NCI-H1694 (cell line): ENCODE measurements at regions not wholly inside any gene's neighbourhood (a gene's known extent, or its start where the extent isn't known, plus 50 kb on each side); places are given as distances from the start of the nearest gene placed in this dataset.
"Not testable (repeated sequence)": the region's sequence is repeated elsewhere in the genome, so short reads cannot be mapped to it uniquely, and the experiment has no call there.

ENCODE experiments used
- DNase-seq: peaks from one replicate; lab custom pipeline; 2025; lab: John Stamatoyannopoulos, UW

DNA sequence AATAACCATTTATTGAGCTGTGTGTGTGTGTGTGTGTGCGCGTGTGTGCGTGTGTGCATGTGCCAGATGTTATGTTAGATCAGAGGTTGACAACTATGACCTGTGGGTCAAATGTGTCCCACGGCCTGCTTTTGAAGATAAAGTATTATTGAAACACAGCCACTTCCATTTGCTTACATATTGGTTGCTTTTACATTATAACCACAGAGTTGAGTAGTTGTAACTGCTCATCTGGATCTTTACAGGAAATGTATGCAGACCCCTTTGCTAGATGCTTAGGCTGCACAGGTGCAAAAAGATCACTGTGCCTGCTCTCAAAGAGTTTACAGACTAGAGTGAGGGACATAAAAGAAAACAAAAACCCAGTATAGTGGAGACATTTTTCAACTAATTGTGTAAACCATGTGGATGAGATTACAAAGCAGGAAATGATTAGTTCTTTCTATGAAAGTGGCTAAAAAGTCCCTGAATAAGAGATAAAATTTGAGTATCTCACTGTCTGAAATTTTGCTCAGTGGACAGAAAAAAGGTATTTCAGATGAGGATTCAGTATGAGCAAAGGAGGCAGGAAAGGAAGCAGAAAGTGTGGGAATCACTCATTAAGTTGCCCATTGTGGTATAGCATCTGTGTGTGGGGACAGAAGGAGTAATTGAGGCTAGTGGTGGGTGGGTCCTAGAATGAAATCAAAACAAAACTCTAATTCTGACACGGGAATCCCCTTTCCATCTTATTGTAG, 188.4 kb downstream of the PAH start:
- no peak for DNase-seq

DNA sequence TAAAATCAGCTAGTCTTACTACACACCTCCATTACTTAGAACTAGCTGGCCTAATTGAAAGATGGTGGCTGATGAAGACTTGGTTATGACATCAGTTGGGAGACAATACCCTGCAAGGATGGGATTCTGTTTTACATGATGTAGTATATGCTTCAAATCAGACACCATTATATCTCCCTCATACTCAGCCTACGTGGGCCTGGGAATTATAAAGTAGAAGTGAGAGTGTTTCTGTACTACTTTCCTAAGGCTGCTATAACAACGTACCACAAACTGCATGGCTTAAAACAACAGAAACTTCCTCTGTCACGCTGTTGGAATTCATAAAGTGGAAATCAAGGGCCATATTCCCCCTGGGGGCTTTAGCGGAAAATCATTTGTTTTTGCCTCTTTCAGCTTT, 190.4 kb downstream of the PAH start:
- DNase-seq, result no peak

DNA sequence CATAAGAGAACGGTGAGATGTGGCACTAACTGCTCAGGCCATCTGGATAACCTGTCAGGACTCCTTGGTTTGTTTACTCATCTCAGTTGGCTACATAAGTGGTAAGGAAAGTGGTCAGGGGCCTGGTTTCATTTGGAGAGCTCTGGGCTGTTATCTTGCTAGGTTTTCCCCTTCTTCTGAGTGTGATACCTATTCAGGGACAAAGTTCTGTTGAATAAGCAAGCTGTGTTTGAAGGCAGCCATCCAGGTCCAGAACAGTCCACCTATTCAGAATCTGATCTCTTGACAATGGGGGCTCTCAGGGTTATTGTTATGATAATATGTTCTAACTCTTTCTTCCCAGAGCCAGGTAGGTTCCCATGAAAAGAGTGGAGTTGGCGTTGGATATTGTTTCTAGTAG, 194.9 kb downstream of the PAH start:
- no peak for DNase-seq

DNA sequence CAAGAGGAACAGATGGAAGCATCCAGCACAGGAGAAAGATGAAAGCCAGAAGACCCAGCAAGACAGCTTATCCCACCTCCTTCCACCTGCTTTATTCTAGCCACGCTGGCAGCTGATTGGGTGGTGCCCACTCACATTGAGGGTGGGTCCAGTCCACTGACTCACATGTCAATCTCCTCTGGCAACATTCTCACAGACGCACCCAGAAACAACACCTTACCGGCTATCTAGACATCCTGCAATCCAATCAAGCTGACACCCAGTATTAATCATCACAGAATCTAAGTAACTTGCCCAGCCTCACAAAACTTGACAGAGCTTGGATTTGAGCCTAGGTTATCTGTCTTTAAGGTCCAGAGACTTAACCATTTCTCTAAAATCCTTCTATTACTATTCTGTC, 208.9 kb downstream of the PAH start:
- no peak for DNase-seq

DNA sequence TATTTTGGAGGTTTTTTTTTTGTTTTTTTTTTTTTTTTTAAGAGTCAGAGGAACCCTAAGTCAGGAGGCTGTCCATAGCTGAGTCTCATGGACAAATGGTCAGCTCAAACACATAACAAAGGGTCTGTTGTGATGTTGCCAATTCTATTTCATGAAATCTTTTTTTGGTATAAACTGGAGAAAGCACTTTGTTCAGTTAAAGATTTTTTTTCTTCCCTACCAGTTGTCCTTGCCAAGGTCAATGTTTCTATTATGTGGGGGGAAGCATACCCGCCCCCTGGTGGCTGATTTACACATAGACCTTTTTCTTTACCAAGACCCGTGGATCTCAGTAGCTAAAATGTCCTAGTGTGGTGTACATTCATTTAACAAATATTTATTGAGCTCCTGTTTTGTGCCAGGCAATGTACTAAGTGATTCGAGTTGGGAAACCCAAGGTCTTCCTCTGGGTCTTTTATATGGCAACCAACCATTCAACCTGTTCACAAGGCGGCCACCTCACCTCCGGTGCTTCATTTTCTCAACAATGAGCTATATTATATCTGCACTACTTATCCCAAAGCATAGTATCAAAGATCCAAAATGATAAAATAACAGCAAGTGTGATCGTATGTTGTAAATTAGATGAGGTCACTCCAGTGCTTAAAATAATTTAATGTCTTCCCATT, 214.5 kb downstream of the PAH start:
- DNase-seq, result peak; percentile 23

DNA sequence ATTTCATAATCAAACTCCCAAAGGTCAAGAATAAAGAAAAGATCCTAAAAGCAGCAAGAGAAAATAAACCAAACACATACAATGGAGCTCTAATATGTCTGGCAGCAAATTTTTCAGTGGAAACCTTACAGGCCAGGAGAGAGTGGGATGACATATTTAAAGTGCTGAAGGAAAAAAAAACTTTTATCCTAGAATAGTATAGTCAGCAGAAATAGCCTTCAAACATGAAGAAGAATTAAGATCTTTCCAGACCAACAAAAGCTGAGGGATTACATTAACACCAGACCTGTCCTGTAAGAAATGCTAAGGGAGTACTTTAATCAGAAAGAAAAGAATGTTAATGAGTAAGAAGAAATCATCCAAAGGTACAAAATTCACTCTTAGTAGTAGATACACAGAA, 215.7 kb upstream of the IGF1 start:
- no peak for DNase-seq

DNA sequence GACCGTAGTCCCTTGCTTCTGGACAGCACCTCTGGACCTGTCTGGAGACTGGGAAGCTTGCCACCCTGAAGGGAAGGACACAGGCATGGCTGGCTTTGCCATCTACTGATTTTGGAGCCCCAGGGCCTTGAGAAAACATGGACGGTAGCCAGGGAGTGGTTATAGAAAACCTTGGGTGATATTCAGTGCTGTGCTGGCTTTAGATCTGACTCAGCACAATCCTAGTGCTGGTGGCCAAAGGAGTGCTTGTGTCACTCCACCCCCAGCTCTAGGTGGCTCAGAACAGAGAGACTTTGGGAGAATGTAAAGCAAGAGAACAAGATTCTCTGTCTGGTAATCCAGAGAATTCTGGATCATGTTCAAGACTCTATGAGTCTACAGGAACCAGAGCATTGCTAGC, 214.5 kb upstream of the IGF1 start:
- no peak for DNase-seq

DNA sequence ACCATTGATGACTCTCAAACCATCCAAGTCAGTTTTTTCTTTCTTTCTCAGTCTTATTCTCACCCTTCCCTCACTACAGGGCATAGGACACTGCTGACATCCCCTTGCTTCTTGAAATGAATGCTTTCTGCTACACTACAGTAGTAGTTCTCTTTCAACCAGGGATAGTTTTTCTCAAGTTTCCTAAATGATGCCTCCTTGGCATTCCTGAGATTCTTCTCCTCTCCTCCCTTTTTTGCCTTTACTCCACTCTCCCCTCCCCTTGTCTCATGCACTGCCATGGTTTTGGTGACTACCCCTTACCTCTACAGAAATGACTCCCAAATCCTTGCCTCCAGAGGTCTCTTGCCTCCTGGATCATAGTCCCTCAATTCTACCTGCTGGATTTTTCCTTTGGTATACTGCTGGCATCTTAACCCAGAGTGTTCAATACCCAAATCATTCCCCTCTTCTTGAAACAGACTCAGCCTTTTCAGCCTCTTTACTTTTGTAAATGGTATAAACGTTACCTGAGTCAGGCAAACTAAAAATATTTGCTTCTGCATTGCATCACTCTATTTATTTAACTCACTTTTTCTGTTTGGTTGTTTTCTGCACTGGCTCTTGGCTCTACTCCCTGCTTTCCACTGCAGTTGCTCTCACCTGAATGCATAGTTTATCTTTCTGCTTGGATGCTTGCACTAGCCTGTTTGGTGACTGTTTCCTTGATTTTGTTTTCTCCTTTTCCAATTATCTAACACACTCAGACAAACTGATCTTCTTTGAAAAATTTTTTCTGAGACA, 211.6 kb upstream of the IGF1 start:
- DNase-seq, result no peak

DNA sequence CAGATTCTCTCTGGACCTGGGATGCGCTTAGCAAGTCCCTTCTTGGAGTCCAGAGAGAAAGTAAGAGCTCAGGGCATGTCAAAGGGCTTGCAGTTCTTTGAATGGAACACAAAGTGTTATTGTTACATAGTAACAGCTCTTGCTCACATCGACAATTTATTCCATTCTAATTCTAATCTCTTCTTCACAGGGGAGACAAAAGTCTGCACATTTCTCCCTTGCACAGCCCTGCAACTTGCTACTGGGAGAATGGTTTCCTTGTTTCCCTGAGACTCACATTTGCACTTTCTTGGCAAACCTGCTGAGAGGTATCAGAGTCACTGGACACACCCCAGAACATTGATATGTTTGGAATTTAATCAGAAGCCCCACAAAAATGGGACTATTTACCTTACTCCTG, 209.9 kb upstream of the IGF1 start:
- no peak for DNase-seq

DNA sequence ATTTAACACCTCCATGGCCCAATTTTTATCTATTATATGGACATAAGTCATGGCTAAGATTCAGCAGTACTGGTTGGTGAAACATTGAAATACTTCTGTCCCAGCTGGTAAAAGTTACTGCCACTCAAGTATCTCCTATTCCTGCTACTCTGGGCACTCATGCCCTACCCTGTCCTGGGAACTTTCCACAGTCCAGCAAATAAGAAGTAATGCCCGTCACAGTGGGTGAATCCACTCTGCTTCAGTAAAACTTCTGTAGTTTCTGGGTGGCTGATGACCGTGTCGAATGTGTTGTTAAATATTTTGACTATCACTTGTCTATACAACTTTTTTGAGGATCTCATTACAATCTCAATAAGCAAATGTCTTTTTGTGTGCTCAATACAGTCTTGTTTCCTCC, 209.3 kb upstream of the IGF1 start:
- no peak for DNase-seq

DNA sequence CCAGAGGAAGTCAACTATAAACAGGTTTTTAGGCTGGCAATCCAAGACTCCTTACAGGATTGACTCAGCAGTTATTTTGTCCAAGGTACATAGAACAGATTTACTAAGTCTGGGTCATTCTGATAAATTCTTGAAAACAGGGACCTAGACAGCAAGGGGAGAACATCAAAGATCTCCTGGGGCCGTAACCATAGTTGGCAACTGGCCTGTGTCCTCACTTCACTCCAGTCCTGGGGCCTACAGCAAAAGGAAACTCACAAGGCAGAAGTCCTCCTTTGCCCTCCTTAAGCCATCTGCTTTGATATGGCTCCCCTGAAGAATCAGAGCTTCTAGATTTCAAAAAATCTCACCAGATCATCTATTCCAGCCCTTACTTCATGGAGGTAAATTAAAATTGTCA, 207.2 kb upstream of the IGF1 start:
- DNase-seq, result no peak

DNA sequence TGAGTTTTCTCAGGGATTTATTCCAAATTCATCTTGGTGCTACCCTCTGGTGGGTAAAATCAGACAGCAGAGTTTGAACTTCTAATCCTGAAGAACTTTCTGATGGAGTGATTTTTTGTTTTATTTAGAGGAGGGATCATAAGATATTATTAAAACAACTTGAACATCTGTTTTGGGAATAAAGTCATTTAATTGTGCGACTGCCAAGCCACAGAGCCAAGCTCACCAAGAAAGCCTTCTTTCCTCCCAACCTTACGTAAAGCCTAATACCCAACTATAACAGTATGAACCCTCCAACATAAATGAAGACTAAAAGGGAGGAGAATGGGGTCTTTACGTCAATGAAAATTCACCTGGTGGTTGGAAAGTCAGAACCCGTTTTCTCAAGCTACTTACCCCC, 205.5 kb upstream of the IGF1 start:
- DNase-seq, result no peak

DNA sequence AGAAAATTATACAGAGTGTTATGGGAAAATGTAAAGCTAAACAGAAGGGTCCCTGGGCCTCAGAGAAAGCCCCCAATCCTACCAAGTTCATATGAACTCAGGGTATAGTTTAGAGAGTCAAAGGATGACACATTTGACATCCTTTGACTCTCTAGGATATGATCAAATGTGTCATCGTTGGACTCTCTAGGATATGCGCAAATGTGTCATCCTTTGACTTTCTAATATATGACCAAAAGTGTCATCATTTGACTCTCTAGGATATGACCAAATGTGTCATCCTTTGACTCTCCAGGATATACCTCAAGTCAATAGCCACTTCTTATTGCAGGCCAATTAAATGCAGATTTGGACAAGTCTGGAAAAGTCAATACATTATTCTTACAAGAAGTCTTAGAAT, 204.8 kb upstream of the IGF1 start:
- DNase-seq, result no peak

DNA sequence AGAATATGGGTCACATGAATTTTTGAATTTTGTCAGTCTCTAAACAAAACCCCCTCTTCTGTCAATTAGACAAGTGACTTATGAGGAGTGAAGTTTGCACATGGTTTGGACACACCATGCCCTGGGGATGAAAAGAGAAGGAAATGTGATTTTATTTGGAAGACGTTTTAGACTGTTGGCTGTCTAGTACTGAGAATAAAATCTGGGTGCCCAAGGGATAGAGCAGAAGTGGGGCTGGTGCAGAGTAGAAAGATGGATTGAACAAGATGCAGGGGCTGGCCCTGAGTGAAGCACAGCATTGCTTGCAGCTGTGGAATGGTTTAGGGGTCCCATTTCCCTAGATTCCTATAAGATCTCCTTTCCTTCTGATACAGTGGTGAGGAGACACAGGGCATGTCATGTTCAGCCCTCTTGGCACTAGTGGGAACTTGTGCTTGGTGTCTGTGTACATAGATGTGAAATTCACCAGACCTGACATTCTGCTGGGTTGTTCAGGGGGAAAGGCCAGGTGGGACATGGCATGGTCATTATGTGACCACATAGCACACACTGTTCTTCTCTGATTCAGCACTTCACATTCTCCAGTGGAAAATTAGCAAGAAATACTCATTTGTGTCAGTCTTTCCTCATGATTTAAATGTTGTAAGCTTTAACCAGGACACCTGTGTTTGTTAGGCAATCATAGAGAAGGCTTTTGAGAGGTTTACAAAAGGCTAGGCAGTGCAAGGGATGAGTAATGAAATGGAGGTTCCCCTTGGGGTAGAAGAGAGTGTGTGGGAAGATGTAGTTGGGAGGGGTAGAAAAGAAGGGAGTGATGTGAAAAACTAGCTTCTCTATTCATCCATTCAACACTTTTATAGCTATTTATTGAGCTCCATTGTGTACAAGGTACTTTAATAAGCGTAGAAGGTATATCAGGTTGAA, 202.3 kb upstream of the IGF1 start:
- no peak for DNase-seq

DNA sequence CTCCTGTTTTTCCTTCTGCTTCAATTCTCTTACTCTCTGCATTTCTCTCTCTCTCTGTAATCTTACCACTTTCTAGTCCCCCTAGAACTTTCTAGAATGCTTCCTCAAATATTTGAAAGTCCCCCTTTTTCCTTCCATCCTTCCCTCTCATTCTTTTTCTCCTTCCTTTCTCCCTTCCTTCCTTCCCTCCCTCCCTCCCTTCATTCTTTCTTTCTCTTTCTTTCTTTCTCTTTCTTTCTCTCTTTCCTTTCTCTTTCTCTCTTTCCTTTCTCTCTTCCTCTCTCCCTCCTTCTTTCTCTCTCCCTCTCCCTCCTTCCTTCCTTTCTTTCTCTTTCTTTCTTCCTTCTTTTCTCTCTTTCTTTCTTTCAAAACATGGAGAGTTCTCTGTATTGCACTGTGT, 201.4 kb upstream of the IGF1 start:
- no peak for DNase-seq

DNA sequence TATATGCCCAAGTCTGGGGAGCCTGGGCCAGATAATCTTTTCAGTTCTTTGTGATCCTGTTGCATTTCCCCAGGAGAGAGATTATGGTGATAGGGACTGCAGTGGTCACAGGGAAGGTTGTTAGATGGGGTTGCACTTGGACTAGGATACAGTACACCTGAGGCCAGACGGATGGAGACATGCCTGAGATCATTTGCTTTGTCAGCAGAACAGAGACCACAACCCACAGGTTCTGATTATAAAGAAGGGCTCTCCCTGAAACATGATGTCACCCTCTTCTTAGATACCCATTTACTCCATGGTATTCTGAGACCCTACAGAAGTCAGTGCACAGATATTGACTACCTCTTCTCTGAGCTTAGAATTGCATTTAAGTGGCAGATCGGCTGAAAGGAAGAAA, 200.9 kb upstream of the IGF1 start:
- no peak for DNase-seq

DNA sequence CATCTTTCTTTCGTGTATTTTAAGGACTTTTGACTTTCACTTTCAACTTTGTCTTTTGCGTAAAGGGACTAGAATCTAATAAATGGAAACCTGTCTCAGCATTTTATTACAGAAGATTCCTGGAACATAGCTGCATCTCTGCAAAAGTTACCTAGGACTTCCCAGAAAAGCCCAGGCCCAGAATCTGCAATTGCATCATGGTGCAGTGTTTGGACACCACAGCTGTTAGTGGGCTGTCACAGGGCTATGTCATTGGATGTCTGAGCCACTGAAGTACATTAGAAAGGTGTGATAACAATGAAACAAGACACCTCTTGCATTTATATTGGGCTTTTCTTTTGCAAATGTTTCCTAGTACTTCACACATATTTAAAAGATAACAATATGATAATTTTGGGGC, 199.9 kb upstream of the IGF1 start:
- no peak for DNase-seq

DNA sequence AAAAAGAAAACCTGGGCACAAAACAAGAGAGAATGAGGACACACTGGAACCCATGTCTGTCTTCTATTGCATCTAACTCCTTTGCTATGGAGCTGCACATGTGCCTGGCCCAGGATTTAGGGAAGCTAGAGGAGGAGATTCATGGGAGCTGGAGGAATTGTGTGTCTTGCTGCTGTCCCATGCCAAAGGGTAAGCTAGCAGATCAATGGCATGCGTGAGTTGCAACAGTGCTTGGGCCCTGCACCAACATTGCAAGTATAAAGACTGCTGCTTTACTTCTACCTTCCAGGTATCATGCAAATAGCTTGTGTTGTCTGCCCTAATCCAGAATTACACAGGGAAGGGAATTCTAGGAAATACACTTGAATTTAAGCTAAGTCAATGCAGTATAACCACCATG, 196.4 kb upstream of the IGF1 start:
- no peak for DNase-seq

DNA sequence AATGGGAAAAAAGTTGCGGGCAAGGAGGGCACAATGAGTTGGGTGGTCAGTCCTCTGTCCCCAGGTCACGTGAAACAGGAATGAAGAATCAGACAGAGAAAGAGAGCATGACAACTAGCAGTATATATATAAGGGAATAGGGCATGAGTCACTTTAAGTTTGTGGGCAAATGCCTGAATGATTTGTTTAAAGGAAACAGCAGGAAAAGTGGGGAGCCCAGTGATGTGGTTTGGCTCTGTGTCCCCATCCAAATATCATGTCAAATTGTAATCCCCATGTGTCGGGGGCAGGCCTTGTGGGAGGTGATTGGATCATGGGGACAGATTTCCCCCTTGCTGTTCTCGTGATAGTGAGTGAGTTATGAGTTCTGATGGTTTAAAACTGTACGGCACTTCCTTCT, 195.3 kb upstream of the IGF1 start:
- DNase-seq, result no peak

DNA sequence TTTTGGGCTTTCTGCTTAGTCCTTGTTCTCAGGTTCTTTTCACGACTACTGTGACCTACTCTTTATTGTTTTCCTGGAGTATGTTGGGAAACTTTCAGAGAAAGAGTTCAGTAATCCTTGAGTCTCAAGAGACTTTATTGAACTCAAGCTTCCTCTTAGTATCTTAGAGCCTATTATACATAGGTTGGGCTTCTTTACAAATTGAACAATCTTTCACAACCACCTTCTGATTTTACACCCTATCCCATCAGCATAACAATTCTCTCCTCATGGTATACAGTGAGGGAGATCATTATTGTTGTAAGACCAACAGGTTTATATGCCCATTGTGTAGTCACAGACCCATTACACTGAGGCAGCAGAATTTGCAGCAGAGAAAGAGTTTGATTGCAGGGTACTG, 193.2 kb upstream of the IGF1 start:
- DNase-seq, result no peak

DNA sequence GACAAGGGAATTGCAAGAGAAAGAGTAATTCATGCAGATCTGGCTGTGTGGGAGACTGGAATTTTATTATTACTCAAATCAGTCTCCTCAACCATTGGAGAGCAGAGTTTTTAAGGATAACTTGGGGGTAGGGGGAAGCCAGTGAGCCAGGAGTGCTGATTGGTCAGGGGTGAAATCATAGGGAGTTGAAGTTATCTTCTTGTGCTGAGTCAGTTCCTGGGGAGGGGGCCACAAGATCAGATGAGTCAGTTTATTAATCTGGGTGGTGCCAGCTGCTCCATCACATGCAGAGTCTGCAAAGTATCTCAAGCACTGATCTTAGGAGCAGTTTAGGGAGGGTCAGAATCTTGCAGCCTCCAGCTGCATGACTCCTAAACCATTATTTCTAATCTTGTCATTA, 191.8 kb upstream of the IGF1 start:
- DNase-seq, result not testable (repeated sequence)

DNA sequence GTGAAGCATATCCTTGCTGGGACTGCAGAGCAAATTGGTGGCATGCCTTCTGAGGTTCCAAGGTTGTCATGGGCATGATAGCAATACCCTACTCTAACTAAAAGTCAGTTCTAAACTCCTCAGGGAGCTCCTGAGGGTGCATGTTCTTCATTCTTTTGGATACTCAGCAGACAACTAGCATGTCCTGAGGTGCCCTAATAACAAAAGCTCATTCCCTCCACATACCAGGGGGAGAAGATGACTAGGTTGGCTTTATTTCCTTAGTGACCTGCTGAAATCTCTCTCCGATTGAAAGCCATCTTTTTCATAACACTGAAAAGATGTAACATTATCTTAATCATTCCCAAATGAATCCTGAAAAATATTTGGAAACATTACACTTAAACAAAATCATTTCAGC, 188.7 kb upstream of the IGF1 start:
- no peak for DNase-seq
